Stimulated activated CD8-positive, alpha-beta memory T cell treated with anti-CD3 and anti-CD28 coated beads, Interleukin-2, amount 100 ng/mL, for 48 hours (primary cell): ENCODE measurements at regions not wholly inside any gene's neighbourhood (a gene's known extent, or its start where the extent isn't known, plus 50 kb on each side); places are given as distances from the start of the nearest gene placed in this dataset.

Source experiments
- DNase-seq, 2 donors: peaks; one replicate each; pipeline ENCODE4 v3.0.0-alpha.2; 2020; ENCODE audit warnings: low read depth in 2 of 2

GRCh38 chr9:7240569-7241311 is 483.0 kb downstream of the KDM4C start:
- DNase-seq = no peak

- DNase-seq = no peak
These were observed 481.9 kb downstream of the KDM4C start for GRCh38 chr9:7239708-7240107.

DNA sequence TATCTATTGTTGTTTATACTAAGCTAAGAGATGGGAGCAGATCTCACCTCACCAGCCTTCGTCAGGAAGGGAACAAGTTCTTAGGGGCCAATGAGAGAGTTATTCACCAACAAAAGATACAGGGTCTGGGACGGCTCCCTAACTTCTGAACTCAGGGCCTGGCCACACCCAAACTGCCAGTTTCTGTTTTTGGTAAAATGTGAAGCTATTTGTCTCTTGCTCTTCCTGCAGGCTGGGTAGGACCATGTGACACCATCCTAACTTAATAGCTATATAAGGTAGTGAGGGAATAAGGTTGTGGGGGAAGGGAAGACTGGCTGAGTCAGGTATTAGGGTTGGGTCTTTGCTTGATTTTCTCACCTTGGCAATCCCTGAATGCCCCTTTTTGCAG is 480.5 kb downstream of the KDM4C start:
- no peak for DNase-seq

- no peak for DNase-seq
These were observed 479.9 kb downstream of the KDM4C start for GRCh38 chr9:7237473-7238246.

GRCh38 chr9:7236186-7236585 is 478.4 kb downstream of the KDM4C start:
- DNase-seq = no peak

DNA sequence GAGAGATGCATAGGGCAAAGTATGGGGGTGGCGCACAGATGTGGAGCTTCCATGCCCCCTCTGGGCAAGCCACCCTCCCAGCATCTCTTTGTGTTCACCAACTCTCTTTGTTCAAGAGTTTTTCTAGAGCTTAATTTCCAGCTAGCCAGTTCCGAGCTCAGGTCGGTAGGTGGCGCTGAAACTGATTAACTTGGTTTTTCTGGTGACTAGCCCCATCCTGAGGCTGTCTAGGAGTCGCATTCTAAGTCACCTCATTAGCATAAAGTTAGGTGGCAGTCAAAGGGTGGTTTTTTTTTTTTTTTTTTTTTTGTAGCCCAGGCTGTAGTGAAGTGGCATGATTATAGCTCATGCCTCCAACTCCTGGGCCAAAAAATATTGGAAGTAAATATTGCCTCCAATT is 476.4 kb downstream of the KDM4C start:
- peak; percentile 14 to 36 for DNase-seq

GRCh38 chr9:7229571-7229970 is 471.8 kb downstream of the KDM4C start:
- no peak for DNase-seq

GRCh38 chr9:7228726-7229125 is 471.0 kb downstream of the KDM4C start:
- no peak for DNase-seq

- DNase-seq = no peak
These were observed 470.2 kb downstream of the KDM4C start for GRCh38 chr9:7227951-7228350.

GRCh38 chr9:7226007-7226640 is 468.4 kb downstream of the KDM4C start:
- no peak for DNase-seq
